H1 (cell line): ENCODE measurements at regions not wholly inside any gene's neighbourhood (a gene's known extent, or its start where the extent isn't known, plus 50 kb on each side); places are given as distances from the start of the nearest gene placed in this dataset.

Experiments
- CTCF ChIA-PET: fragments of 300-600 bp; sonication (Branson Sonifier 250); formaldehyde crosslinking; loops from one replicate; lab custom pipeline; 2021; ENCODE audit not compliant: partially characterized antibody; lab: Charles Lee
- POLR2A ChIA-PET: fragments of 300-600 bp; sonication (Branson Sonifier 250); formaldehyde crosslinking; loops from one replicate; lab custom pipeline; 2021; ENCODE audit warnings: inconsistent platforms; ENCODE audit not compliant: partially characterized antibody; lab: Charles Lee
- DNase-seq, 2 experiments: peaks; one replicate each; pipeline versions ENCODE4 v3.0.0 to v3.0.0-alpha.2; 2010 to 2022; ENCODE audit warnings: low spot score in 2 of 2, low read depth in 1 of 2, mixed read lengths in 1 of 2
- FAIRE-seq: peaks from 2 replicates; lab custom pipeline; 2011; peaks lifted over from hg19 to GRCh38; lab: Jason Lieb, UNC
- H2AFZ ChIP-seq: 2 replicates; pipeline ENCODE4 v1.8.1; 2012; ENCODE audit warnings: low read length, inconsistent platforms
- H2AK5ac ChIP-seq: 2 replicates; pipeline ENCODE4 v1.6.1; 2013; ENCODE audit warnings: low read depth, low read length
- H2BK120ac ChIP-seq: replicated peaks from 2 replicates; pipeline ENCODE3; 2013; ENCODE audit warnings: low read depth, low read length, inconsistent platforms
- H2BK12ac ChIP-seq: 2 replicates; pipeline ENCODE4 v1.6.1; 2013; ENCODE audit warnings: low read depth, low read length
- H2BK15ac ChIP-seq: 2 replicates; pipeline ENCODE4 v1.6.1; 2013; ENCODE audit warnings: low read length
- H2BK20ac ChIP-seq: 2 replicates; pipeline ENCODE4 v1.6.1; 2013; ENCODE audit warnings: low read length
- H2BK5ac ChIP-seq: 2 replicates; pipeline ENCODE4 v1.6.1; 2013; ENCODE audit warnings: low read depth, low read length
- H3K14ac ChIP-seq: 2 replicates; pipeline ENCODE4 v1.6.1; 2013; ENCODE audit warnings: inconsistent platforms; ENCODE audit not compliant: insufficient read length
- H3K18ac ChIP-seq: 2 replicates; pipeline ENCODE4 v1.6.1; 2013; ENCODE audit warnings: low read length; ENCODE audit errors: extremely low read depth
- H3K23ac ChIP-seq: 2 replicates; pipeline ENCODE4 v1.6.1; 2013; ENCODE audit warnings: inconsistent platforms; ENCODE audit not compliant: insufficient read length
- H3K23me2 ChIP-seq: 2 replicates; pipeline ENCODE4 v1.6.1; 2013; ENCODE audit warnings: low read depth, low read length
- H3K27ac ChIP-seq: 2 replicates; pipeline ENCODE4 v1.6.1; 2011; ENCODE audit warnings: low read depth, low read length, inconsistent platforms
- H3K27me3 ChIP-seq, 4 experiments: replicated peaks in 1 of 4; 1 replicate in 1 of 4; 2 replicates in 3 of 4; pipeline versions ENCODE4 v1.6.1 to v1.8.1; 2011 to 2013; ENCODE audit warnings: low read length in 3 of 4, mild to moderate bottlenecking in 3 of 4, inconsistent platforms in 2 of 4, mixed read lengths in 2 of 4, moderate library complexity in 1 of 4; ENCODE audit not compliant: control insufficient read depth in 3 of 4, insufficient read depth in 3 of 4; ENCODE audit errors: extremely low read depth in 1 of 4
- H3K36me3 ChIP-seq, 4 experiments: 2 replicates each; pipeline versions ENCODE4 v1.6.1 to v1.8.1; 2011 to 2013; ENCODE audit warnings: mild to moderate bottlenecking in 4 of 4, low read length in 3 of 4, moderate library complexity in 2 of 4, control low read depth in 1 of 4, inconsistent platforms in 1 of 4; ENCODE audit not compliant: insufficient read depth in 4 of 4, control insufficient read depth in 2 of 4
- H3K4ac ChIP-seq: replicated peaks from 2 replicates; pipeline ENCODE3; 2013; ENCODE audit warnings: low read length, low read depth, mixed read lengths, inconsistent platforms; ENCODE audit not compliant: insufficient read length
- H3K4me1 ChIP-seq, 4 experiments: replicated peaks in 1 of 4; 1 replicate in 1 of 4; 2 replicates in 3 of 4; pipeline versions ENCODE4 v1.6.1 to v1.8.1; 2011 to 2013; ENCODE audit warnings: low read length in 3 of 4, inconsistent platforms in 2 of 4, mixed read lengths in 1 of 4; ENCODE audit not compliant: insufficient read depth in 4 of 4, control insufficient read depth in 3 of 4
- H3K4me2 ChIP-seq, 2 experiments: 2 replicates each; pipeline versions ENCODE4 v1.6.1 to v1.8.1; 2011 to 2013; ENCODE audit warnings: low read depth in 2 of 2, low read length in 2 of 2, control low read depth in 1 of 2, inconsistent platforms in 1 of 2, mild to moderate bottlenecking in 1 of 2; ENCODE audit not compliant: insufficient read depth in 1 of 2
- H3K4me3 ChIP-seq, 4 experiments: fragments of 200-600, 300-600 bp in 1 of 4; sonication (generic), shearing (Covaris generic), sonication (Bioruptor Twin) in 1 of 4; 2 replicates each; pipeline versions ENCODE4 v1.5.1 to v1.8.1; 2011 to 2016; ENCODE audit warnings: low read length in 4 of 4, low read depth in 3 of 4, control low read depth in 2 of 4, inconsistent platforms in 2 of 4, mild to moderate bottlenecking in 2 of 4, mixed read lengths in 1 of 4, moderate library complexity in 1 of 4; ENCODE audit not compliant: insufficient read depth in 2 of 4; ENCODE audit errors: extremely low read depth in 1 of 4
- H3K56ac ChIP-seq: replicated peaks from 2 replicates; pipeline ENCODE3; 2013; ENCODE audit warnings: low read depth, mild to moderate bottlenecking, mixed read lengths, low read length, inconsistent platforms; ENCODE audit not compliant: insufficient read length
- H3K79me1 ChIP-seq: 2 replicates; pipeline ENCODE4 v1.6.1; 2013; ENCODE audit warnings: low read depth, low read length, control low read depth
- H3K79me2 ChIP-seq, 2 experiments: 2 replicates each; pipeline versions ENCODE4 v1.6.1 to v1.8.1; 2012 to 2013; ENCODE audit warnings: low read length in 2 of 2, mild to moderate bottlenecking in 2 of 2, inconsistent platforms in 1 of 2; ENCODE audit not compliant: insufficient read depth in 2 of 2, control insufficient read depth in 1 of 2
- H3K9ac ChIP-seq, 4 experiments: replicated peaks in 1 of 4; 1 replicate in 1 of 4; 2 replicates in 3 of 4; pipeline versions ENCODE4 v1.6.1 to v1.8.1; 2011 to 2013; ENCODE audit warnings: low read depth in 3 of 4, low read length in 3 of 4, control low read depth in 2 of 4, mild to moderate bottlenecking in 2 of 4, moderate library complexity in 2 of 4, inconsistent platforms in 1 of 4; ENCODE audit errors: extremely low read depth in 1 of 4
- H3K9me3 ChIP-seq, 2 experiments: 2 replicates each; pipeline versions ENCODE4 v1.6.1 to v1.8.1; 2012 to 2013; ENCODE audit warnings: mild to moderate bottlenecking in 2 of 2, moderate library complexity in 2 of 2, control low read depth in 1 of 2, inconsistent platforms in 1 of 2, low read depth in 1 of 2, low read length in 1 of 2, mixed read lengths in 1 of 2; ENCODE audit not compliant: insufficient read depth in 2 of 2
- H4K20me1 ChIP-seq, 2 experiments: replicated peaks in 1 of 2; 2 replicates each; pipeline versions ENCODE3 to v1.8.1; 2011 to 2013; ENCODE audit warnings: inconsistent platforms in 2 of 2, low read length in 2 of 2, mild to moderate bottlenecking in 1 of 2; ENCODE audit not compliant: insufficient read depth in 2 of 2, control insufficient read depth in 1 of 2
- H4K5ac ChIP-seq: 2 replicates; pipeline ENCODE4 v1.6.1; 2013; ENCODE audit warnings: low read length, low read depth, mixed read lengths, inconsistent platforms; ENCODE audit not compliant: insufficient read length
- H4K8ac ChIP-seq: 2 replicates; pipeline ENCODE4 v1.8.0; 2013; ENCODE audit warnings: mild to moderate bottlenecking, moderate library complexity, low read length, inconsistent platforms; ENCODE audit not compliant: insufficient read depth; ENCODE audit errors: extremely low read depth
- H4K91ac ChIP-seq: replicated peaks from 2 replicates; pipeline ENCODE3; 2013; ENCODE audit warnings: low read length, mixed read lengths, inconsistent platforms; ENCODE audit not compliant: insufficient read length
- ATF3 ChIP-seq: IDR thresholded peaks from 2 replicates; pipeline ENCODE4 v1.6.1; 2011; ENCODE audit warnings: low read depth, mild to moderate bottlenecking, low read length; ENCODE audit not compliant: insufficient read depth
- CEBPB ChIP-seq: IDR thresholded peaks from 2 replicates; pipeline ENCODE4 v1.6.1; 2012; ENCODE audit warnings: low read depth, low read length
- CREB1 ChIP-seq: IDR thresholded peaks from 2 replicates; pipeline ENCODE4 v1.6.1; 2012; ENCODE audit warnings: inconsistent platforms
- HDAC2 ChIP-seq, 2 experiments: fragments of 300-600 bp in 1 of 2; sonication (generic) in 1 of 2; IDR thresholded peaks; 2 replicates each; pipeline ENCODE4 v1.6.1; 2011 to 2012; ENCODE audit warnings: low read depth in 2 of 2, low read length in 2 of 2, mild to moderate bottlenecking in 2 of 2, moderate library complexity in 2 of 2, borderline replicate concordance in 1 of 2, inconsistent platforms in 1 of 2
- JUND ChIP-seq: IDR thresholded peaks from 2 replicates; pipeline ENCODE4 v1.6.1; 2011; ENCODE audit warnings: mild to moderate bottlenecking, improper control_type of control experiment, low read length
- SIX5 ChIP-seq: IDR thresholded peaks from 2 replicates; pipeline ENCODE4 v1.6.1; 2011; ENCODE audit warnings: mild to moderate bottlenecking, low read depth, low read length
- WGBS, 2 experiments: shearing (Covaris generic) in 1 of 2; methylation state at CpG; one replicate each; pipeline versions ENCODE4 v1.1.6 to v1.1.7; 2013 to 2015; ENCODE audit warnings: low lambda C conversion rate in 2 of 2, mixed read lengths in 2 of 2, inconsistent platforms in 1 of 2, low coverage in 1 of 2, missing lambda C conversion rate in 1 of 2; ENCODE audit not compliant: insufficient replicate concordance in 2 of 2, insufficient coverage in 1 of 2, insufficient read length in 1 of 2; ENCODE audit errors: extremely low coverage in 1 of 2, missing lambda C conversion rate in 1 of 2; 5-methylcytosine and 5-hydroxymethylcytosine counted together

DNA sequence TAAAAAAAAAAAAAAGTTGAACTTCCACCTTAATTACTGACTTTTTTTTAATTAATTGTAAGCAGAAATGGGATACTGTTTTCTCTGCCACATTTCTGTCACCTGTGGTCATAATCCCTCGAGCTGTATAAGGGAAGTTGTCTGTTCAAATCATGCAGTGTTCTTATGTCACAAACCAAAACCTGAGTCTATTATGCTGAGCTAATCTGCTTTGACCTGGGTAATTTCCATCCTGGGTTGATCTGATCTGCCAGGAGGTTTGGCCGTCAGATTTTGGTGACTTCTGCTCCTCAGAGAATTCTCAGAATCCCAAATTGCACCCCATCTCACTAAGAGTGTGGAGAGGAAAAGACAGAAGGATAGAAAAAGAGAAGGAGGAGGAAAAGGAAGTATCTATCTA is 683.1 kb downstream of the KCTD8 start:
- Histone ChIP-seq H3K23ac (no peak overlapping the region), H3K9me3 (no peaks in the 10 kb centered on the region), H2BK120ac (no peak overlapping the region), H2BK20ac (no peak overlapping the region), H4K8ac (no peak overlapping the region), H3K9ac (no peak overlapping the region), H3K18ac (no peak overlapping the region), H3K4me2 (no peak overlapping the region), H2BK12ac (no peak overlapping the region), H3K27ac (no peak overlapping the region), H4K91ac (no peak overlapping the region), H3K36me3 (no peaks in the 10 kb centered on the region), H3K79me1 (no peaks in the 10 kb centered on the region), H4K20me1 (no peaks in the 10 kb centered on the region), H3K27me3 (no peaks in the 10 kb centered on the region), H3K4me3 (no peak overlapping the region), H3K56ac (no peak overlapping the region), H2BK15ac (no peak overlapping the region), H3K4ac (no peak overlapping the region), H4K5ac (no peak overlapping the region), H3K4me1 (no peaks in the 10 kb centered on the region), H3K23me2 (no peaks in the 10 kb centered on the region), H3K79me2 (no peaks in the 10 kb centered on the region), H3K14ac (no peak overlapping the region), H2AFZ (peak overlapping the region; percentile 79; the same call in 1 of the 2 replicates), H2AK5ac (no peak overlapping the region), H2BK5ac (no peak overlapping the region)
- WGBS, 2 experiments, result 86% methylated on average over 2 of the region's 2 CpGs; no CpG with 5 or more reads in 1 of the 2 experiments
- DNase-seq (no peak), FAIRE-seq (no peak)
- ChIA-PET POLR2A (no interaction called here), CTCF (no interaction called here)
- TF ChIP-seq ATF3 (no peak), CREB1 (no peak), SIX5 (no peak), CEBPB (no peak), HDAC2 (IDR thresholded peaks at IDR 0.05; ENCODE audit: borderline replicate concordance in 1 of 2, low read depth in 2 of 2, low read length in 2 of 2) (no peak), JUND (no peak)
